ENCODE measurements at regions not wholly inside any gene's neighbourhood (a gene's known extent, or its start where the extent isn't known, plus 50 kb on each side); places are given as distances from the start of the nearest gene placed in this dataset.
"Not testable (repeated sequence)": the region's sequence is repeated elsewhere in the genome, so short reads cannot be mapped to it uniquely, and the experiment has no call there.

DNA sequence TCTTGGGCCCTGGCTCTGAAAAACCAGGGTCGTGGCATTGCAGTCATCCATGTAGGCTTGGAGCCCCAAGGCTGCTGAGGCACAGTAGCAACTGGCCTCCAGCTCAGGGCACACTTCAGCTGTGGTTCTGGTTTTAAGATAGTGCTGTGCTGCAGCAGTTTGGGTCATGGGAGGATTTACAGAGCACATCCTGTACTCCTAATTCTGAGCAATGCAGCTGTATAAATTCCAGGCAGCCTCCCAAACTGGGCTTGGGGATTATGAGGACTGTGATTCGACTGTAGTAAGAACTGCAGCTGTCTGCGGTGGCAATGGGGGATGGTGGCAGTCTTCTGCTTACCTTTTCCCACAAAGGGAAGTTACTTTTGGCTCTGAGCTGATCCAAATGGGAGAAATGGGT lies 536.3 kb upstream of the GCFC2 start:
- DNase-seq = no peak

DNA sequence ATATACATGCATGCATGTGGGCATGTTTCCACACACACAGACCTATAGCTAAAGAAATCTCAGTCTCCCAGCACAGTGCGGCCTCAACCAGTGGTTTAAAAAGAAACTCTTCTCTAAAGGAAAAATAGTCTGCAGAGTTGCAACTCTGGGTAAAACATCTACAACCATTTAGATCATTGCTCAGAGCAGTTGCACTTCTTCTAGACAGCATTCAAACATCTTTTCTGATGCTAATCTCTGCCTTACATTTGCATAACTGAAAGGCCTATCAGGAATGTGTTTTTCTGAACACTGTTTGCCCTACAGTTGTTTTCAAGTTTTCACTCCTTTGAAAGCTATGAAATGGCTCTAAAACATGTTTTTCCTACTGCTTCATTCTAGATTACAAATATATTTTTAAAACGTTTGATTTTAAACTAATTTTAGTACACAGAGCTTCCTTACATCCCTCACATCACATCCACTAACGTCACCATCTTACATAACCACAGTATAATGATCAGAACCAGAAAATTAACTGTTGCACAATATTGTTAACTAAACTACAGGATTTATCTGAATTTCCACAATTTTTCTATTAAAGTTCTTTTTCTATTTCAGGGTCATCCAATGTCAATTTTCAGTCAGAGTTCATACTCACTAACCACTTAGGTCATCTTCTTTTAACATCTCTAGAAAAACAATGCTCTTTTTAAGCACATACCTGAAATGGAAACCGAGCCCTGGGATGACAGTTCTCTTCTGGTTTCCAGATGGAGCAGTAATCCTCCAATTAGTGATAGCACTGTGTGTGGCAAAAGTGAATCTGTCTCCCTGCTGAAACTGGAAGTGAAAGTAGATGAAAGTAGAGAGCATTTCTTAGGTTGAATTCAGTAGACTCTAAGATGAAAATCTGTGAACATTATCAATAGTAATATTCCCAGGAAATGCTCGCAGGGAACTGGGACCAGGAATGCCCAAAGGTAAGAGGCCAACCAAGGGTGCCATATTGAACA lies 501.6 kb upstream of the GCFC2 start:
- no peak for DNase-seq

DNA sequence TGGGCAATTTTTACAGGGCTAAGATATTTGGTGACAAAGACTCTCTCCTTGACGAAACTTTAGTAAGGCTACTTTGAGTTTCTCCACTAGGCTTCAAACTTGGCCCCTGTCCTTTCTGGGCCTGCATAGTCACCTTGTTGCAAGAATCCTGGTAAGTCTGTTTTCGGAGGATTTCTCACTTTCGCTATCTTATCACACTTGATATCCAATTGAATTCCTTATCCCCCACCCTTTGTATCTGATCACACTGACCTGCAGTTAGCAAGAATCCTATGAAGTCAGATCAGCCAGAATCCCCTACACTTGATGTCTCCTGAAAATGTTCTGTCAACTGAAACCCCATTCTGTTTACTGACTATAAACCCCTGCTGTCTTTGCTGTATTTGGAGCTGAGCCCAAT lies 499.8 kb upstream of the GCFC2 start:
- no peak for DNase-seq

DNA sequence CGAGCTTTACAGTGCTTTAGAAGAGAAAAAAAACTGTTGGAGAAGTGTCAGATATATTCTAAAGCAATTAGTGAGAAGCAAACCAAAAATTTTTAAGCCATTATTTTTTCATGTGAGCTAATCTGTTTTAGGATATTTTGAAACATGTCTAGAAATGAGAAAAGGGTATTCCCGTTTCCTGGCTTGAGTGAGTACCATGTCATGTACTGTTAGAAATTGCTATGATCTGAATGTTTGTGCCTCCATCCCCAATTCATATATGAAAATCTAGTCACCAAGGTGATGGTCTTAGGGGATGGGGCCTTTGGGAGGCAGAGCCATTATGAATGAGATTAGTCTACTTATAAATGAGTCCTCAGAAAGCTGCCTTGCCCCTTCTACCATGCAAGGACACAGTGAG lies 493.3 kb upstream of the GCFC2 start:
- no peak for DNase-seq

DNA sequence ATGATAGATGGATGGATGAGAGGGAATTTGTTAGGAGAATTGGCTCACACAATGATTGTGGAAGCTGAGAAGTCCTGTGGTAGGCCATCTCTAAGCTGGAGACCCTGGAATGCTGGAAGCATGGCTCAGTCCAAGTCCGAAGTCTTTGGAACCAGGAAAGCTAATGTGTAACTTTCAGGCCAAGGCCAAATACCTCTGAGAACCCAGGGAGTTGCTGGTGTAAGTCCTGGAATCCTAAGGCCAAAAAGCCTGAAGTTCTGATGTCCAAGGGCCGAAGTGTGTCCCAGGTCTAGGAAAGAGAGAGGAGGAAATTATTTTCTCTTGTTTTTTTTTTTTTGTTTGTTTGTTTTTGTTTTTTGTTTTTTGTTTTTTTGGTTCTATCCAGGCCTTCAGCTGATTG lies 492.2 kb upstream of the GCFC2 start:
- no peak for DNase-seq

DNA sequence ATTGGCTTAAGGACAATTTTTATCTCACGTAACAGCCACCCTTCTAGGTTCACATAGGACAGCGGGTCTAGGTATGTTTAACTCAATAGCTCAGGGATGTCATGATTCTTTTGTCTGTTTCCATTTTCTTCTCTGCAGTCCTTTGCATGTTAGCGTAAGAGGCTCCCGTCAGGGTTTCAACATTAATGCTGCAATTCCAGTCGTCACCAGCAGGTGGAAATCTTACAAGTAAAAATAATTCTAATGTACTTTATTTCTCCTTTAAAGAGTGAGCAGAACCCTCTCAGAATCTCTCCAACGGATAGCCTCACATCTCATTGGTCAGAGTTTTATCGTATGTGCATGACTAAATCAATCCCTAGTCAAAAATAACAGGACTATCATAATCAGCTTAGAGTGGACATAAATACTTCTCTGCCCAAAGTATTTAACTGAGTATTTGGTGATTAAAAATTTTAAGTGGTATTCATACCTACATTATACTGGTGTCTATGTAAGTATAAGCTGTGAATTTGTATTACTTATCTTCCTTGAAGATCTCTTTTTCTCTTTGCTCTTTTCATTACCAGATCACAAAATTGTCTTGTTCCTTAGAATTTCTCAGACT lies 487.2 kb upstream of the GCFC2 start:
- peak; percentile 29 for DNase-seq

DNA sequence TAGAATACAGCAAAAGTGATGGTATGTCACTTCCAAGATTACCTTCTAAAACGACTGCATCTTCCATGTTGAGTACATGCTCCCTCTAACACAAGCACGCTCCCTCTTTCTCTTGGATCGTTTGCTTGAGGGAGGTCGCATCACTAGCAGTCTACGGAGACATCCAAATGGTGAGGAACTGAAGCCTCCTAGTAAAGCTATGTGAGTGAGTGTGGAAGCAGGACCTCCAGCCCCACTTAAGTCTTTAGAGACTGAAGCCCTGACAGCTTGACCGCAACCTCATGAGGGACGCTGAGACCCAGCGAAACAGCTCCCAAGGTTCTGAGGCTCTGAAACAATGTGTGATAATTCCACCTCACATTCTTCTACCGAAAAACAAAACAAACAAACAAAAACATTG lies 486.7 kb upstream of the GCFC2 start:
- DNase-seq = no peak

DNA sequence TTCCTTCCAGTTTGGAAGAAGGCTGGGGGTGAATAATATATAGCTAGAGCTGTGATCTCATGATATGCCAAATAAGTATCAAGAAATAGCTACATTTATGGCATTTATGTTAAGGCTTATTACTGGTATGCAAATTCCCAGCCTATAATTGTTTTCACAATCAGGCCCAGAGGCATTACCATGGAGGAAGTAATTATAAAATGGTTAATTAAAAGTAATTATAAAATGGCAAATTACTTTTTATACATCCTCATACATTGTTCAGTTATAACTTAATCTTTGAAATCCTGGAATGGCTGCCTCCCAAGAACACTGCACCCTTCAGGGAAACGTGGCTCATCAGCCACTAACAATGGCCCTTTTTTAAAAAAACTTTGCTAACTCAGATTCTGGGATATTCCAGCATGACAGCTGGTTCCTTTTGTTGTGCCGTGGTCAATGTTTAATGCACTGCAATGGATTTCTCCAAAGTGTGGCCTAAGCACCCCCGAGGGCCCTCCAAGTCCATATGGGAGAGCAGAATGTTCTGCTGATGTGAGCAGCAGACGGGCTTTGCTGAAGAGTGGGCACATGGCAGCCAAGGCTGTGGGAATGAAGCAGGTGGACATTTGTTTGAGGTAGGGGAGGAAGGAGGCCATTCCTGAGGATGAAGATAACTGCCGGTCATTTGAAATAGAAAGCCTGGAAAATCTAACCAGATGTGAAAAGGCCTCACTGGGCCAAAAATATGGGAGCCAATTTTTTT lies 483.5 kb upstream of the GCFC2 start:
- DNase-seq = no peak

DNA sequence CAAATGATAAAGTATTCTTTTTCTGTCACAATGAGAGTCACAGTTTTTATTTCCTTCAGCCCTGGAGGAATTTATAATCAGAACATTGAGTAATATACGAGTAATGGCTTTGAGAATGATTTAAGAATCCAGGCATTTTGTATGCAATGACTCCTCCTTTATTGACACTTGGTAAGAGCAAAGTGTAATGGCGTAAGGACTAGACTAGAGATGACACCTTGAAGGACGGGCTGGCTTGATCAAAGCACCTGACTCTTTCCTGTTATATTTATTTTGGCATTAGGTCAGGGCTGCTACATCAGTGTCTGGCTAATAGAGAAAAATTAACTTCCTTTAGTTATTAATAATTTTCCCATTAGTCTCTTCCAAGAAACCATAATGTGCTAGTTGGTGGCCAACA lies 482.4 kb upstream of the GCFC2 start:
- no peak for DNase-seq

DNA sequence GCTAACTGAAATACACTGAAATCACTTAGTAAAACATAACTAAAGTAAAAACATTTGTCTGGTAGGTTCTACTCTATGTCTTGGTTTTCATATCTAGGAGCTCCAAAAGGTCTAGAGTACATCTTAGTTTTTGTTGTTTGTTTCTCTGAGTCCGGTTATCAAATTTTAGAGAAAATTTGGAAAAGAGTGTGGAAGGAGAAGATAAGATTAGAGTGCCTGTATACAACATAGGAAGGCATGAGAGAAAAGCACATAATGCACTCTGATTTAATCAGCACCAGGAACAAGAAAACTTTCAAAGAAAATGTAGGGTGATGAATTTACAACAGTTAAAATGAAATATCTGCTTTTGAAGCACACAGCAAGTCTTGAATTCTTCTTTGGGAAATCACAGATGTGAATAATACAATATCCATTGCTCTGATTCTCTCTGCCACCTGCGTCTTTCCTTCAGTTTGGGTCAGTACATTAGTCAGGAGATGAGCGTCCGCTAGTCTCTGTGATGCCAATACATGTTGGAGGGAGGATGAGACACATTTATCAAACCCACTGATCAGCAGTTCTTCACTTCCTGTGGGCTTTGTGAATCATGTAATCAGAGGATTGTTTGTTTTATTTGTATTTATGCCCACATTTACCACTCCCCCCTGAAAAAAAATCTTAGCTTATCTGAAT lies 477.8 kb upstream of the GCFC2 start:
- DNase-seq = no peak

DNA sequence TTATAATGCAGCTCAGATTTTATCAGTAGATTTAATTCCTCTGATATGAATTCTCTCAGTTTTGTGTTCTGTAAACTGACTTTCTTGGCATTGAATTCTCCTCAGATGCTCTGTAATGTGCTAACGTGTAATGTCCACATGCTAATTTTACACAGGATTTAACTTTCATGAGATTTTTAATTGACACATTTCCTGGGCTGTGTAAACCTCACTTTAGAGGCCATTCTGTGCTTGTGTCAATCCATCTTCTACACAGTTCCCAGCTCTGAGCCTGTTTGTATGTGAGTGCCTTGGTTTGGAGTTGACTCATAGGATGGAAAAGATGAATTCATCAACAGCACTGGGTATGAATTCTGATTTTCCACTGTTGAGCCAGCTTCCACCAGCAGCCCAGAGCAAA lies 476.7 kb upstream of the GCFC2 start:
- no peak for DNase-seq

DNA sequence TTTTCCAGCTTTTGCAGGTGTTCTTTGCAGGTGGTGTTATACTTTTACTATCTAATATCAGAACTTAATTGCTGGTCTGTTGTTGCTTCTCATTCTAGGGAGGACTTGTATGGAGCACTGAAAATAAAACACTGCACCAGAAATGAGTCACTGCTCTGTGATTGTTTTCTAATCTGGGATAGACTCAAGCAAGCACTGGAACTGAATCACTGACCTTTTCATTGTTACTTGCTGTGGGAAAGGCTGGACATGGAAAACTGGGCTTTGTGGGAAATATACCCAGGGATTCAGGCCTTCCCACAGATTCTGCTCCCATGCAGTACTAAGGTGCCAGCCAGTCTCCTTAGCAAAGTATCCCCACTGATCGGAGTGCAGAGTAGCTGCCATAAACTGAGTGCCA lies 470.0 kb upstream of the GCFC2 start:
- DNase-seq = no peak

DNA sequence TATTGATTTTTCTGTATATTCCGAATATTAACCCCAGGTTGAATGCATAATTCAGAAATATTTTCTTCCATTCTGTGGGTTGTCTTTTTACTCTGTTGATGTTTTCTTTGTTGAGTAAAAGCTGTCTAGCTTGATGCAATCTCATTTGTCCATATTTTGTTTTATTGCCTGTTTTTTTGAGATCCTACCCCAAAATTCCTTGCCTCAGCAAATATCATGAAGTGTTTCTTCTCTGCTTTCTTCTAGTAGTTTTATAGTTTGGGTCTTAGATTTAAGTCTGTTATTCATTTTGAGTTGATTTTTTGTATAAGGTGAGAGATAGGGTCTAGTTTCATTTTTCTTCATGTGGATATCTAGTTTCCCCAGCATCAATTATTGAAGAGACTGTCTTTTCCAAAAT lies 467.9 kb upstream of the GCFC2 start:
- no peak for DNase-seq

DNA sequence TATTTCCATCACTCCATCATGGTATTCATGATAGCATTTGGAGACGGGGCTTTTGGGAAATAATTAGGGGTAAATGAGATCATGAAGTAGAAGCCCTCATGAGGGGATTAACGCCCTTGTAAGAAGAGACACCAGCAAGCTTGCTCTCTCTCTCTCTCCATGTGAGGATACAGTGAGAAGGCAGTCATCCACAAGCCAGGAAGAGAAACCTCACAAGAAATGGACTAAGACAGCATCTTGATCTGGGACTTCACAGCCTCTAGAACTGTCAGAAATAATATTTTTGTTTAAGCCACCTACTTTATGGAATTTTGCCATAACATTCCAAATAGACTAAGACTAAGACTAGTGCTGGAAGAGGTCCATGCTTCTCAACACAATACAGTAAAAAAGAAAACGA lies 464.6 kb upstream of the GCFC2 start:
- DNase-seq = no peak

DNA sequence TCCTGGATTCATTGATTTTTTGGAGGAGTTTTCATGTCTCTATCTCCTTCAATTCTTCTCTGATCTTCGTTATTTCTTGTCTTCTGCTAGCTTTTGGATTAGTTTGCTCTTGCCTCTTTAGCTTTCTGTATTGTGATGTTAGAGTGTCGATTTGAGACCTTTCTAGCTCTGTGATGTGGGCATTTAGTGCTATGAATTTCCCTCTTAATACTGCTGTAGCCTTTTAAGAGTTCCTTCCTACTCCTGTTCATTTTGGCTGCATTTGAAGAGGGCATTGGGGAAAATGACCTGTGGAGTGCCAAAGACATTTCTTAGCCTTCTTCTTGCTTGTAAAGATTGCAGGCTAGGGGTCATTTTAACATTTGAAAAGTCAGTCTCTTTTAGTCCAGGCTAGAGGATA lies 463.8 kb upstream of the GCFC2 start:
- no peak for DNase-seq

DNA sequence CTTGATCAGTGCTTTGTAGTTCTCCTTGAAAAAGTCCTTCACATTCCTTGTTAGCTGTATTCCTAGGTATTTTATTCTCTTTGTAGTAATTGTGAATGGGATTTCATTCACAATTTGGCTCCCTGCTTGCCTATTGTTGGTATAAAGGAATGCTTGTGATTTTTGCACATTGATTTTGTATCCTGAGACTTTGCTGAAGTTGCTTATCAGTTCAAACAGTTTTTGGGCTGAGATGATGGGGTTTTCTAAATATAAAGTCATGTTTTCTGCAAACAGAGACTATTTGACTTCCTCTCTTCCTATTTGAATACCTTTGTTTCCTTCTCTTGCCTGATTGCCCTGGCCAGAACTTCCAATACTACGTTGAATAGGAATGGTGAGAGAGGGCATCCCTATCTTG lies 462.5 kb upstream of the GCFC2 start:
- DNase-seq = not testable (repeated sequence)

DNA sequence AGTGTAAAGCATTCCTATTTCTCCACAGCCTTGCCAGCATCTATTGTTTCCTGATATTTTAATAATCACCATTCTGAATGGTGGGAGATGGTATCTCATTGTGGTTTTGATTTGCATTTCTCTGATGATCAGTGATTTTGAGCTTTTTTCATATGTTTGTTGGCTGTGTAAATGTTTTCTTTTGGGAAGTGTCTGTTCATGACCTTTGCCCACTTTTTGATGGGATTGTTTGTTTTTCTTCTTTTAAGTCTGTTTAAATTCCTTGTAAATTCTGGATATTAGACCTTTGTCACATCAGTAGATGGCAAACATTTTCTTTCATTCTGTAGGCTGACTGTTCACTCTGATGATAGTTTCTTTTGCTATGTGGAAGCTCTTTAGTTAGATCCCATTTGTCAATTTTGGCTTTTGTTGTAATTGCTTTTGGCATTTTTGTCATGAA lies 461.5 kb upstream of the GCFC2 start:
- DNase-seq = not testable (repeated sequence)

DNA sequence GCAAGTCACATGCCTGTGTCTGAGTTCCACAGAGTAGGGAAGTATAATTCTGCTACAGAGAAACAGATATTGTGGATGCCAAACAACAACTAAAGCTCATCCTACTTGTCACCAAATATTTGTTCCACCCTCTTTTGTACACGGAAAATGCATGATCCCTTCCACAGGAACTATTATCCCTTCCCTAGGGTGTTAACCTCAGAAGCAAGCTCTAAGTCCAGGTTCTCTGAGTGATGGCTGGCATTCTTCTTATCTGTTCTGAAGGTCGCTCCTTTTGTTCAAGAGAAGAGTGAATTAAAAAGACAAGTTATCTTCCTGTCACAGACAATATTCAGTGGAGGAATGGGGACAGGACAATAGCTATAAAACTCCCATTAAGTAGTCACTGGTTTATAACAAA lies 460.1 kb upstream of the GCFC2 start:
- no peak for DNase-seq

DNA sequence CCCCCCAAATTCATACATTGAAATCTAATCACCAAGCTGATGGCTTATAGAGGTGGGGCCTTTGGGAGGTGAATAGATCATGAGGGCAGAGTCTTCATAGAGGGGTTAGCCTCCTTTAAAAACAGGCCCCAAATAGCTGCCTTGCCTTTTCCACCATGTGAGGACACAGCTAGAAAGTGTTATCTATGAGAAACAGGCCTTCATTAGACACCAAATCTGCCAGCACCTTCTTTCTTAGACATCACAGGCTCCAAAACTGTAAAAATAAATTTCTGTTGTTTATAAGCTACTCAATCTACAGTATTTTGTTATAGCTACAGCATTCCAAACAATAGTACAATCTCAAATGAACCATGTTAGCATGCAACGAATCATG lies 459.3 kb upstream of the GCFC2 start:
- no peak for DNase-seq

DNA sequence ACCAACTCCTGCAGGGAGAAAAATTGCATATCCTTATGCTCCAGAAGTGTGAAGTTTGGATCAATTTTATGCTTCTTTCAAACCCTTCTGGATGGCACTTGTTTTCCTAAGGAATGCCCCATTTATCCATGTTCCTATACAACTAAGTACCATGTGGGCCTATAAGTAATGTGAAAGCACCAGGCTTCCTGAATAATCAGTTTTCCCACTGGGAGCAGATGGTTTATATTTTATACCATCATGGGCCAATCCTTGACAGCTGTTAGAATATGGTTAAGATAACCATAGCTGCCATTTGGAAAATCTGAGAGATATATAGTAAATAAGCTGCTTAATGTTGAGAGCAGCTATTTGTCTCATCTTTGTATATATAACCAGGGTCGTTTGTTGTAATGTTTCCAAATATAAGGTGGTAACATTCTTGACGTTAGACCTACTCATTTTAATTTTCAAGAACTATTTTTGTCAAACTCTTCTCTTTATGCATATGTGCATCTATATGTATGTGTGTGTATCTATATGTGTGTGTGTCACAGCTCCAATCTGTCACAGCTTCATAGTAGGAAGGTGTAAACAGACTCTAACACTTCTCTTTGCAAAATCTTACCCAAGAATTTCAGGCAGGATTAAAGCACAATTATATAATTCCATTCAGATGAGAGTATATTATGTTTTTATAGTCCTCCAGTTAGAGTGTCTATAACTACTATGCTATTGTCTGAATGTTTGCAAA lies 458.7 kb upstream of the GCFC2 start:
- no peak for DNase-seq

DNA sequence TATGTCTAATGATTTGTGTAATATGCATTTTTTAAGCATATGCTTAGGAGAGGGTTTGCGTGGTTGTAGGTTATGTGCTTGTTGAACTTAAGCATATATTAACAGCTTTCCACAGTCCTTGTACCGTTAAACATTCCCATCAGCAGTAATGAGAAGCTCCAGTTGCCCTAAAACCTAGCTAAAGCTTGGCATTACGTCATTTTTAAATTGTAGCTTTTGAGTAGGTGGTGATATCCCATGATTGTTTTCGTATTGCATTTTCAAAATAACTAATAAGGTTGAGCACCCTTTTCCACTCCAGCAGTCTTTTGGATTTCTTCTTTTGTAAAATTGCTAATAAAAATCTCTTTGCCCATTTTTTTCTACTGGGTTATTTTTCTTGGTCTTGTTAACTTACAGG lies 453.1 kb upstream of the GCFC2 start:
- no peak for DNase-seq

DNA sequence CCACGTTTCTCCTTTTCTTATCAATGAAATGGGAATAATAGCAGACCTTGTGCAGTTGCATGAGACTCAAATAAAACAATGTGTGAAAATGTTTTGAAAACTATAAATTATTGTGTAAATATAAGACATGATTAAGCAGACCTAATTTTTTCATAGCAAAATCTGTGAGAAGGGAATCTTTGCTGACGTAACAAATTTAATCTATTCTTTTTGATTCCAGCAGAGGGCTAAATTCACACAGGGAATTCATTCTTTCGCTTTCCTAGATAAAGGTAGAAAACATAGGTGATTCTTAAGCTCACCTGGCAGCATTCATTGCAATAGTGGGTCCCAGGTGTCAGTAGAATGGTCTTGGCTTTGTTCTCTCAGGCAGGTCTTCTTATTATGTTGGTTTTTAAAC lies 450.0 kb upstream of the GCFC2 start:
- no peak for DNase-seq

All from DMS153 (cell line).